Tibial nerve (tissue), 4 donors: ENCODE measurements at regions not wholly inside any gene's neighbourhood (a gene's known extent, or its start where the extent isn't known, plus 50 kb on each side); places are given as distances from the start of the nearest gene placed in this dataset.

Source experiments
- EP300 ChIP-seq, 2 donors: sonication (generic); formaldehyde crosslinking; IDR thresholded peaks; one replicate each; pipeline ENCODE4 v1.6.1; 2017; ENCODE audit warnings: antibody characterized with exemption in 2 of 2, mild to moderate bottlenecking in 1 of 2
- POLR2A ChIP-seq, 2 donors: fragments of 450-650 bp; IDR thresholded peaks; one replicate each; pipeline ENCODE4 v1.6.1; 2017; ENCODE audit warnings: antibody characterized with exemption in 2 of 2, mild to moderate bottlenecking in 2 of 2, moderate library complexity in 2 of 2
- TF ChIP-seq, protein P1 (sequence below), 5 experiments: fragments of 200-600 bp in 3 of 5; fragments of 450-650 bp in 2 of 5; sonication (generic) in 3 of 5; IDR thresholded peaks; one replicate each; pipeline ENCODE4 v1.5.1; 2016 to 2019; ENCODE audit warnings: antibody characterized with exemption in 5 of 5, mild to moderate bottlenecking in 3 of 5, moderate library complexity in 2 of 5

DNA sequence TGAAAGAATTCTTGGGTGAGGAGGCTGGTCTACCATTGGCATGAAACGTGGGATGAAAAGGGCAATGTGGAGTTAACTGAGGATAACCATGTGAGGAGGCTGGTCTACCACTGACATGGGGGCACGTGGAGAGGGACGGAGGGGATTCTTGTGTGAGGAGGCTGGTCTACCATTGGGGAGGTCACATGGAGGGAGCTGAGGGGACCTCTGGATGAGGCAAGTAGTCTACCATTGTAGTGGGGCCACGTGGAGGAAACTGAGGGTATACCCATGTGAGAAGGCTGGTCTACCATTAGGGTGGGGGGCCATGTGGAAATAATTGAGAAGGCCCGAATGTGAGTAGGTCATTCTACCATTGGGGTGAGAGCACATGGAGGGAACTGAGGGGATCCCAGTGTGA lies 154.1 kb downstream of the FBLN2 start:
- TF ChIP-seq, protein P1, sequence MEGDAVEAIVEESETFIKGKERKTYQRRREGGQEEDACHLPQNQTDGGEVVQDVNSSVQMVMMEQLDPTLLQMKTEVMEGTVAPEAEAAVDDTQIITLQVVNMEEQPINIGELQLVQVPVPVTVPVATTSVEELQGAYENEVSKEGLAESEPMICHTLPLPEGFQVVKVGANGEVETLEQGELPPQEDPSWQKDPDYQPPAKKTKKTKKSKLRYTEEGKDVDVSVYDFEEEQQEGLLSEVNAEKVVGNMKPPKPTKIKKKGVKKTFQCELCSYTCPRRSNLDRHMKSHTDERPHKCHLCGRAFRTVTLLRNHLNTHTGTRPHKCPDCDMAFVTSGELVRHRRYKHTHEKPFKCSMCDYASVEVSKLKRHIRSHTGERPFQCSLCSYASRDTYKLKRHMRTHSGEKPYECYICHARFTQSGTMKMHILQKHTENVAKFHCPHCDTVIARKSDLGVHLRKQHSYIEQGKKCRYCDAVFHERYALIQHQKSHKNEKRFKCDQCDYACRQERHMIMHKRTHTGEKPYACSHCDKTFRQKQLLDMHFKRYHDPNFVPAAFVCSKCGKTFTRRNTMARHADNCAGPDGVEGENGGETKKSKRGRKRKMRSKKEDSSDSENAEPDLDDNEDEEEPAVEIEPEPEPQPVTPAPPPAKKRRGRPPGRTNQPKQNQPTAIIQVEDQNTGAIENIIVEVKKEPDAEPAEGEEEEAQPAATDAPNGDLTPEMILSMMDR (IDR thresholded peaks at IDR 0.05): no peak
- TF ChIP-seq POLR2A (IDR thresholded peaks at IDR 0.05) (no peak), EP300 (IDR thresholded peaks at IDR 0.05) (no peak)
